ENCODE measurements at regions not wholly inside any gene's neighbourhood (a gene's known extent, or its start where the extent isn't known, plus 50 kb on each side); places are given as distances from the start of the nearest gene placed in this dataset.

- DNase-seq (ENCODE audit: low read depth, low spot score), result no peak
Measured at GRCh38 chr11:86120807-86121206, 51.9 kb upstream of the PICALM start.

GRCh38 chr11:86119906-86120305 lies 51.0 kb upstream of the PICALM start:
- DNase-seq (ENCODE audit: low read depth, low spot score), result no peak

- no peak for DNase-seq (ENCODE audit: low read depth, low spot score)
Measured at GRCh38 chr11:86119077-86119476, 50.2 kb upstream of the PICALM start.
